ENCODE measurements at regions not wholly inside any gene's neighbourhood (a gene's known extent, or its start where the extent isn't known, plus 50 kb on each side); places are given as distances from the start of the nearest gene placed in this dataset. TPM values are rescaled to one million over a fixed set of nuclear protein-coding genes. Genes with fewer than 3 reads are reported as not detected.

Small RNA genes in the stretch of these regions (small RNA-seq; reads per million reads assigned to genes)
- gene RNU6-730P (ENCODE audit: low replicate concordance), result not detected
